HG03139 (cell line): ENCODE measurements at regions not wholly inside any gene's neighbourhood (a gene's known extent, or its start where the extent isn't known, plus 50 kb on each side); places are given as distances from the start of the nearest gene placed in this dataset.
A peak's percentile ranks its signal among the peaks of the same experiment; 100 is the strongest.

Experiments used
- ATAC-seq: cut with Tn5 transposase; IDR thresholded peaks from one replicate; pipeline ENCODE4 v1.9.1; 2021; ENCODE audit not compliant: unreplicated experiment

GRCh38 chr2:189267925-189268579, 88.5 kb upstream of the COL5A2 start:
- ATAC-seq: no peak

- no peak for ATAC-seq
Measured at GRCh38 chr2:189268763-189269162, 89.2 kb upstream of the COL5A2 start.

- ATAC-seq: no peak
Measured at GRCh38 chr2:189273734-189274133, 94.2 kb upstream of the COL5A2 start.

- ATAC-seq: no peak
Measured at GRCh38 chr2:189274361-189274760, 94.8 kb upstream of the COL5A2 start.

GRCh38 chr2:189276277-189276676, 96.7 kb upstream of the COL5A2 start:
- no peak for ATAC-seq

GRCh38 chr2:189281201-189281600, 101.6 kb upstream of the COL5A2 start:
- ATAC-seq: no peak

- ATAC-seq: no peak
Measured at GRCh38 chr2:189285349-189285748, 105.8 kb upstream of the COL5A2 start.

GRCh38 chr2:189285962-189286645, 106.5 kb upstream of the COL5A2 start:
- ATAC-seq: no peak

GRCh38 chr2:189287363-189287762, 107.8 kb upstream of the COL5A2 start:
- no peak for ATAC-seq

GRCh38 chr2:189287982-189288521, 108.5 kb upstream of the COL5A2 start:
- peak; percentile 77 for ATAC-seq

- ATAC-seq: no peak
Measured at GRCh38 chr2:189291460-189291859, 111.9 kb upstream of the COL5A2 start.

- no peak for ATAC-seq
Measured at GRCh38 chr2:189293164-189293563, 113.6 kb upstream of the COL5A2 start.

GRCh38 chr2:189297446-189297845, 117.9 kb upstream of the COL5A2 start:
- ATAC-seq: no peak

GRCh38 chr2:189298038-189298437, 118.5 kb upstream of the COL5A2 start:
- no peak for ATAC-seq

- ATAC-seq: no peak
Measured at GRCh38 chr2:189298481-189298880, 118.9 kb upstream of the COL5A2 start.

- ATAC-seq: no peak
Measured at GRCh38 chr2:189299974-189300373, 120.4 kb upstream of the COL5A2 start.

- ATAC-seq: no peak
Measured at GRCh38 chr2:189300916-189301315, 121.4 kb upstream of the COL5A2 start.

- no peak for ATAC-seq
Measured at GRCh38 chr2:189302274-189302948, 122.8 kb upstream of the COL5A2 start.

GRCh38 chr2:189304360-189304759, 124.8 kb upstream of the COL5A2 start:
- ATAC-seq: no peak

GRCh38 chr2:189305291-189305943, 125.9 kb upstream of the COL5A2 start:
- no peak for ATAC-seq

- ATAC-seq: no peak
Measured at GRCh38 chr2:189306525-189306924, 127.0 kb upstream of the COL5A2 start.
